ENCODE measurements at regions not wholly inside any gene's neighbourhood (a gene's known extent, or its start where the extent isn't known, plus 50 kb on each side); places are given as distances from the start of the nearest gene placed in this dataset.
"Not testable (repeated sequence)": the region's sequence is repeated elsewhere in the genome, so short reads cannot be mapped to it uniquely, and the experiment has no call there.

- no peak for DNase-seq
Observed at GRCh38 chr13:54927538-54927937, 1898.9 kb downstream of the OLFM4 start.

- DNase-seq: no peak
Observed at GRCh38 chr13:54928071-54928470, 1899.5 kb downstream of the OLFM4 start.

GRCh38 chr13:54934121-54934520 lies 1905.5 kb downstream of the OLFM4 start:
- DNase-seq: no peak

- DNase-seq: peak; percentile 57
Observed at GRCh38 chr13:54945973-54946372, 1917.4 kb downstream of the OLFM4 start.

GRCh38 chr13:54949735-54950134 lies 1921.1 kb downstream of the OLFM4 start:
- DNase-seq: no peak

GRCh38 chr13:54950546-54950945 lies 1921.9 kb downstream of the OLFM4 start:
- no peak for DNase-seq

GRCh38 chr13:54953786-54954185 lies 1925.2 kb downstream of the OLFM4 start:
- no peak for DNase-seq

GRCh38 chr13:54958781-54959180 lies 1930.2 kb downstream of the OLFM4 start:
- no peak for DNase-seq

- DNase-seq: no peak
Observed at GRCh38 chr13:54965881-54966280, 1937.3 kb downstream of the OLFM4 start.

GRCh38 chr13:54972838-54973237 lies 1944.2 kb downstream of the OLFM4 start:
- no peak for DNase-seq

- no peak for DNase-seq
Observed at GRCh38 chr13:54975676-54976075, 1947.1 kb downstream of the OLFM4 start.

GRCh38 chr13:54980651-54981050 lies 1952.0 kb downstream of the OLFM4 start:
- DNase-seq: no peak

- DNase-seq: no peak
Observed at GRCh38 chr13:54989418-54989817, 1960.8 kb downstream of the OLFM4 start.

- no peak for DNase-seq
Observed at GRCh38 chr13:54999399-54999907, 1970.8 kb downstream of the OLFM4 start.

- no peak for DNase-seq
Observed at GRCh38 chr13:55000043-55000442, 1971.4 kb downstream of the OLFM4 start.

GRCh38 chr13:55000844-55001243 lies 1972.2 kb downstream of the OLFM4 start:
- DNase-seq: no peak

GRCh38 chr13:55001881-55002280 lies 1973.3 kb downstream of the OLFM4 start:
- no peak for DNase-seq

- DNase-seq: no peak
Observed at GRCh38 chr13:55007681-55008080, 1979.1 kb downstream of the OLFM4 start.

- DNase-seq: no peak
Observed at GRCh38 chr13:55013051-55013450, 1984.4 kb downstream of the OLFM4 start.

- no peak for DNase-seq
Observed at GRCh38 chr13:55029280-55029679, 2000.7 kb downstream of the OLFM4 start.

- no peak for DNase-seq
Observed at GRCh38 chr13:55038230-55038629, 2009.6 kb downstream of the OLFM4 start.

- not testable (repeated sequence) for DNase-seq
Observed at GRCh38 chr13:55053891-55054550, 2025.4 kb downstream of the OLFM4 start.

- DNase-seq: not testable (repeated sequence)
Observed at GRCh38 chr13:55055666-55056065, 2027.1 kb downstream of the OLFM4 start.

- DNase-seq: no peak
Observed at GRCh38 chr13:55062662-55063061, 2034.0 kb downstream of the OLFM4 start.

GRCh38 chr13:55067946-55068345 lies 2039.3 kb downstream of the OLFM4 start:
- DNase-seq: no peak
